GM12878 (cell line): ENCODE measurements at regions not wholly inside any gene's neighbourhood (a gene's known extent, or its start where the extent isn't known, plus 50 kb on each side); places are given as distances from the start of the nearest gene placed in this dataset.

Experiments used
- ATAC-seq: fragments of 200-7000 bp; cut with Tn5 transposase; 3 replicates; pipeline ENCODE4 v1.9.1; 2020; ENCODE audit warnings: mild to moderate bottlenecking, moderate library complexity
- BruUV-seq: library from RNA; stranded (reverse); fragments of 400-500 nt; replicated peaks from 2 replicates; lab custom pipeline; 2021; lab: Mats Ljungman, UMichigan
- CTCF ChIA-PET: fragments of 300-600 bp; sonication (Branson Sonifier 250); formaldehyde crosslinking; extraction: SDS; loops from one replicate; lab custom pipeline; 2021; ENCODE audit warnings: inconsistent platforms; lab: Yijun Ruan, JAX
- POLR2A ChIA-PET: fragments of 350-600 bp; formaldehyde crosslinking; extraction: SDS; loops from one replicate; lab custom pipeline; 2021; ENCODE audit warnings: inconsistent platforms; lab: Charles Lee
- RAD21 ChIA-PET: fragments of 300-600 bp; sonication (Branson Sonifier 250); formaldehyde crosslinking; loops from one replicate; lab custom pipeline; 2023; ENCODE audit warnings: antibody characterized with exemption; ENCODE audit not compliant: unreplicated experiment; lab: Charles Lee
- SMC1A ChIA-PET: fragments of 300-600 bp; sonication (Branson Sonifier 250); formaldehyde crosslinking; loops from one replicate; lab custom pipeline; 2023; ENCODE audit not compliant: unreplicated experiment, uncharacterized antibody; lab: Charles Lee
- DNase-seq: peaks from one replicate; pipeline ENCODE4 v3.0.0-alpha.2; 2011; ENCODE audit warnings: low read depth, low spot score
- FAIRE-seq: peaks from 3 replicates; lab custom pipeline; 2011; peaks lifted over from hg19 to GRCh38; lab: Jason Lieb, UNC
- H2AFZ ChIP-seq: 2 replicates; pipeline ENCODE4 v1.6.0; 2011; ENCODE audit warnings: low read depth, low read length, control low read depth; ENCODE audit not compliant: control insufficient read depth
- H3K27ac ChIP-seq: 2 replicates; pipeline ENCODE4 v1.5.1; 2011; ENCODE audit warnings: control low read depth; ENCODE audit not compliant: control insufficient read depth, insufficient read depth
- H3K27me3 ChIP-seq, 2 experiments: replicated peaks in 1 of 2; 2 replicates each; pipeline versions ENCODE4 v1.6.0 to v1.6.1; 2011; ENCODE audit warnings: low read length in 1 of 2; ENCODE audit not compliant: control insufficient read depth in 2 of 2, insufficient read depth in 2 of 2
- H3K36me3 ChIP-seq, 2 experiments: 2 replicates each; pipeline ENCODE4 v1.5.1; 2011; ENCODE audit warnings: low read length in 1 of 2; ENCODE audit not compliant: control insufficient read depth in 2 of 2, insufficient read depth in 2 of 2
- H3K4me1 ChIP-seq: 2 replicates; pipeline ENCODE4 v1.6.1; 2011; ENCODE audit warnings: mild to moderate bottlenecking, low read length, moderate library complexity, mixed read lengths; ENCODE audit not compliant: control insufficient read depth, insufficient read depth
- H3K4me2 ChIP-seq: 2 replicates; pipeline ENCODE4 v1.6.0; 2011; ENCODE audit warnings: control low read depth; ENCODE audit not compliant: control insufficient read depth, insufficient read depth
- H3K4me3 ChIP-seq: fragments of 200-600 bp; sonication (generic); 2 replicates; pipeline ENCODE4 v1.5.1; 2016
- H3K79me2 ChIP-seq: 2 replicates; pipeline ENCODE4 v1.6.0; 2011; ENCODE audit warnings: low read length; ENCODE audit not compliant: control insufficient read depth, insufficient read depth
- H3K9ac ChIP-seq: 2 replicates; pipeline ENCODE4 v1.8.0; 2011; ENCODE audit warnings: low read length, control low read depth, mixed read lengths; ENCODE audit not compliant: control insufficient read depth, insufficient read depth
- H3K9me3 ChIP-seq: replicated peaks from 3 replicates; pipeline ENCODE4 v1.5.1; 2011; ENCODE audit warnings: mild to moderate bottlenecking, low read length; ENCODE audit not compliant: control insufficient read depth, insufficient read depth
- H4K20me1 ChIP-seq: 2 replicates; pipeline ENCODE4 v1.6.0; 2011; ENCODE audit not compliant: control insufficient read depth, insufficient read depth
- ATF7 ChIP-seq: fragments of 450-650 bp; IDR thresholded peaks from 2 replicates; pipeline ENCODE4 v1.6.1; 2016; ENCODE audit warnings: low read depth, mild to moderate bottlenecking
- EP300 ChIP-seq, 2 experiments: fragments of 150-350 bp in 1 of 2; IDR thresholded peaks; 2 replicates each; pipeline ENCODE4 v1.6.1; 2011 to 2012; ENCODE audit warnings: low read depth in 2 of 2, low read length in 2 of 2, borderline replicate concordance in 1 of 2, improper control_type of control experiment in 1 of 2, inconsistent platforms in 1 of 2; ENCODE audit not compliant: control insufficient read depth in 1 of 2
- KLF5 ChIP-seq: fragments of 450-650 bp; IDR thresholded peaks from 2 replicates; pipeline ENCODE4 v1.6.1; 2014; ENCODE audit warnings: mild to moderate bottlenecking; ENCODE audit not compliant: partially characterized antibody
- MEF2B ChIP-seq: fragments of 450-650 bp; IDR thresholded peaks from 2 replicates; pipeline ENCODE4 v1.6.1; 2018; ENCODE audit warnings: mild to moderate bottlenecking, moderate library complexity; ENCODE audit not compliant: partially characterized antibody, poor library complexity, severe bottlenecking
- MTA2 ChIP-seq: fragments of 450-650 bp; IDR thresholded peaks from 2 replicates; pipeline ENCODE4 v1.6.1; 2016; ENCODE audit warnings: low read depth, mild to moderate bottlenecking, moderate library complexity
- RUNX3 ChIP-seq: IDR thresholded peaks from 2 replicates; pipeline ENCODE4 v1.6.1; 2012; ENCODE audit warnings: low read length, inconsistent platforms
- SMARCA5 ChIP-seq: fragments of 450-650 bp; IDR thresholded peaks from 2 replicates; pipeline ENCODE4 v1.6.1; 2017; ENCODE audit warnings: mild to moderate bottlenecking
- TCF3 ChIP-seq: IDR thresholded peaks from 2 replicates; pipeline ENCODE4 v1.6.1; 2012; ENCODE audit warnings: low read depth, mild to moderate bottlenecking, low read length, borderline replicate concordance; ENCODE audit not compliant: insufficient read depth
- WGBS: methylation state at CpG from one replicate; pipeline ENCODE4 v1.1.6; 2016; ENCODE audit warnings: low lambda C conversion rate; ENCODE audit not compliant: insufficient replicate concordance, insufficient coverage; ENCODE audit errors: missing lambda C conversion rate; 5-methylcytosine and 5-hydroxymethylcytosine counted together
- in situ Hi-C: fragments of 300-500 bp; cut with MboI; formaldehyde crosslinking; loops from 9 replicates; pipeline ENCODE4 v1.14.3; 2018; ENCODE audit warnings: mixed read lengths
- intact Hi-C: fragments of 100-400 bp; cut with micrococcal nuclease; formaldehyde crosslinking; loops from one replicate; pipeline ENCODE4 v1.14.2; 2022; ENCODE audit not compliant: unreplicated experiment

- Histone ChIP-seq H3K27ac (no peak overlapping the region), H3K4me1 (peaks cover 14% of the 10 kb centered on the region), H4K20me1 (no peaks in the 10 kb centered on the region), H3K9ac (no peak overlapping the region; the same call in 1 of the 2 replicates), H3K4me3 (peak overlapping the region; percentile 26; the same call in 1 of the 2 replicates)
- ChIA-PET POLR2A (interaction anchor here (0.5 to 2.7 kb wide), 3 partner anchors 10 to 61 kb away, joined by 3 to 16 read pairs (median 3); no protein-coding TSS in a partner anchor), RAD21 (interaction anchor here (0.8 to 2.4 kb wide), 10 partner anchors 10 to 186 kb away, joined by 3 to 20 read pairs (median 5); partner anchors contain the start of gene LYRM9), CTCF (interaction anchor here (0.6 to 1.4 kb wide), 8 partner anchors 10 to 181 kb away, joined by 3 to 5 read pairs (median 4); no protein-coding TSS in a partner anchor)
- in situ Hi-C loops: no loop called here
- intact Hi-C loops: no loop called here
- DNase-seq: no peak
- TF ChIP-seq KLF5 (no peak), RUNX3 (peak; percentile 55), EP300 (IDR thresholded peaks at IDR 0.05; ENCODE audit: borderline replicate concordance in 1 of 2, control insufficient read depth in 1 of 2, low read depth in 2 of 2, low read length in 2 of 2) (0 out of 4 replicates have a peak, but pooled peaks of 1 of the 2 experiments have one; percentile 26), ATF7 (peak; percentile 66), MTA2 (peak; percentile 81), MEF2B (peak; percentile 50), SMARCA5 (0 out of 2 replicates have a peak, but pooled peaks have one; percentile 38), TCF3 (no peak)
- TF ChIP-seq, all 136 proteins: peak for 6
- WGBS: 46% methylated on average over 3 of the region's 3 CpGs
- ATAC-seq (peak; percentile 91), FAIRE-seq (peak; percentile 76)
- no TSS peak for BruUV-seq
- SMC1A ChIA-PET: interaction anchor here (0.8 to 2.2 kb wide), 14 partner anchors 10 to 101 kb away, joined by 3 to 28 read pairs (median 5); no protein-coding TSS in a partner anchor
- Histone ChIP-seq H3K27me3 (no peaks in the 10 kb centered on the region; a peak in 1 of 4 replicates), H3K9me3 (no peaks in the 10 kb centered on the region), H3K79me2 (no peaks in the 10 kb centered on the region), H2AFZ (peak overlapping the region; percentile 67), H3K36me3 (no peaks in the 10 kb centered on the region), H3K4me2 (peak overlapping the region; percentile 73)
Measured at GRCh38 chr17:27985736-27986399, 56.6 kb upstream of the NLK start.
